ENCODE measurements at regions not wholly inside any gene's neighbourhood (a gene's known extent, or its start where the extent isn't known, plus 50 kb on each side); places are given as distances from the start of the nearest gene placed in this dataset.

GRCh38 chr1:169046671-169047070, 59.8 kb upstream of the ATP1B1 start (continued):
- TF ChIP-seq POU6F1 (CRISPR knock-in tag; IDR thresholded peaks at IDR 0.05; ENCODE audit: borderline replicate concordance, low read depth) (no peak), PATZ1 (CRISPR knock-in tag; IDR thresholded peaks at IDR 0.05; ENCODE audit: borderline replicate concordance) (no peak), ZNF8 (CRISPR knock-in tag; IDR thresholded peaks at IDR 0.05) (no peak), ZNF565 (CRISPR knock-in tag; conservative IDR thresholded peaks at IDR 0.05; ENCODE audit: low read depth) (no peak), ISL1 (CRISPR knock-in tag; IDR thresholded peaks at IDR 0.05) (no peak)

- ATAC-seq = no peak
- no peak for TF ChIP-seq TCF4 (CRISPR knock-in tag; IDR thresholded peaks at IDR 0.05; ENCODE audit: borderline replicate concordance)
- TF ChIP-seq BACH2 (CRISPR knock-in tag; IDR thresholded peaks at IDR 0.05; ENCODE audit: borderline replicate concordance) = no peak
- no peak for TF ChIP-seq TSHZ2 (CRISPR knock-in tag; IDR thresholded peaks at IDR 0.05)
- no peak for TF ChIP-seq GLIS3 (CRISPR knock-in tag; IDR thresholded peaks at IDR 0.05)
Observed at GRCh38 chr1:169047074-169047473, 59.4 kb upstream of the ATP1B1 start.

- ATAC-seq = no peak
- TF ChIP-seq GLIS3 (CRISPR knock-in tag; IDR thresholded peaks at IDR 0.05) = no peak
- no peak for TF ChIP-seq CSRNP3 (CRISPR knock-in tag; IDR thresholded peaks at IDR 0.05)
- no peak for TF ChIP-seq ZNF8 (CRISPR knock-in tag; IDR thresholded peaks at IDR 0.05)
- TF ChIP-seq ZC3H10 (CRISPR knock-in tag; IDR thresholded peaks at IDR 0.05) = no peak
- TF ChIP-seq ISL1 (CRISPR knock-in tag; IDR thresholded peaks at IDR 0.05) = no peak
- no peak for TF ChIP-seq TSHZ2 (CRISPR knock-in tag; IDR thresholded peaks at IDR 0.05)
- TF ChIP-seq RARB (CRISPR knock-in tag; IDR thresholded peaks at IDR 0.05) = no peak
- no peak for TF ChIP-seq ARNTL (CRISPR knock-in tag; IDR thresholded peaks at IDR 0.05; ENCODE audit: borderline replicate concordance, low read depth)
Observed at GRCh38 chr1:169048043-169048442, 58.4 kb upstream of the ATP1B1 start.

- ATAC-seq = no peak
- no peak for TF ChIP-seq ZC3H10 (CRISPR knock-in tag; IDR thresholded peaks at IDR 0.05)
- TF ChIP-seq BACH2 (CRISPR knock-in tag; IDR thresholded peaks at IDR 0.05; ENCODE audit: borderline replicate concordance) = no peak
- no peak for TF ChIP-seq CSRNP3 (CRISPR knock-in tag; IDR thresholded peaks at IDR 0.05)
- no peak for TF ChIP-seq ESRRG (CRISPR knock-in tag; IDR thresholded peaks at IDR 0.05)
- TF ChIP-seq ARNTL (CRISPR knock-in tag; IDR thresholded peaks at IDR 0.05; ENCODE audit: borderline replicate concordance, low read depth) = no peak
- TF ChIP-seq CSDC2 (CRISPR knock-in tag; IDR thresholded peaks at IDR 0.05) = no peak
- TF ChIP-seq ZFP3 (CRISPR knock-in tag; IDR thresholded peaks at IDR 0.05) = no peak
- TF ChIP-seq TSHZ2 (CRISPR knock-in tag; IDR thresholded peaks at IDR 0.05) = no peak
- TF ChIP-seq CREB5 (CRISPR knock-in tag; IDR thresholded peaks at IDR 0.05; ENCODE audit: low read depth) = no peak
Observed at GRCh38 chr1:169049258-169049938, 57.1 kb upstream of the ATP1B1 start.
